ENCODE measurements at regions not wholly inside any gene's neighbourhood (a gene's known extent, or its start where the extent isn't known, plus 50 kb on each side); places are given as distances from the start of the nearest gene placed in this dataset.

DNA sequence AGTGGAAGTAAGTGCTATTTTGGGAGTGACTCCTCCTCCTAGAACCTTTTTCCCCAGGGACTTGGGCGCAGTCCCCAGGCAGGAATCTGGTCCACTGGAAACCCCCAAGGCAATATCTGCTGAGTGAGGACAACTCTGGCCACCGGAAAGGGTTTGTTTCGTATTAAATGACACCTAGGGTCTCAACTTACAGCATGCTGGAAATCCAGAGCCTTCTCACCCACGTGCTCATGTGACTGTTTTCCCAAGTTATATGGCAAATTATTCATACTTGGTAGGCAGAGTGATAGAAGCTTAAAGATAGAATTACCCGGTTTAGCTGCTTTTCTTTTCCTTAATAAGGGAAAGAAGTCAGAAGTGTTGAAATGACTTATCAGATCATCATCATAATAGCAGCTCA is 436.9 kb upstream of the SPRED2 start:
- H3K36me3 ChIP-seq (replicated peaks; ENCODE audit: insufficient read depth, low read depth) = no peaks in the 10 kb centered on the region
- H3K4me1 ChIP-seq (ENCODE audit: insufficient read depth) = peaks cover 3% of the 10 kb centered on the region
- no peaks in the 10 kb centered on the region for H3K9me2 ChIP-seq (replicated peaks; ENCODE audit: insufficient read depth)
- H3K27me3 ChIP-seq = no peaks in the 10 kb centered on the region
- no peaks in the 10 kb centered on the region for H3K79me2 ChIP-seq
- H3K27ac ChIP-seq = no peak overlapping the region
- no peaks in the 10 kb centered on the region for H4K20me1 ChIP-seq (ENCODE audit: insufficient read depth, poor library complexity, severe bottlenecking)
- WGBS (ENCODE audit: low lambda C conversion rate, missing lambda C conversion rate) = 86% methylated on average over 5 of the region's 5 CpGs
- H3K4me3 ChIP-seq = no peak overlapping the region
- TF ChIP-seq EZH2 (IDR thresholded peaks at IDR 0.05; ENCODE audit: borderline replicate concordance) = no peak
- no peak for TF ChIP-seq EZH2phosphoT487 (IDR thresholded peaks at IDR 0.05; ENCODE audit: low read depth, severe bottlenecking, unreplicated experiment)
- no peak overlapping the region for H3K4me2 ChIP-seq
- H2AFZ ChIP-seq = no peak overlapping the region
- no peaks in the 10 kb centered on the region for H3K9me3 ChIP-seq (ENCODE audit: low read depth)
- no peak for DNase-seq (ENCODE audit: low spot score)

DNA sequence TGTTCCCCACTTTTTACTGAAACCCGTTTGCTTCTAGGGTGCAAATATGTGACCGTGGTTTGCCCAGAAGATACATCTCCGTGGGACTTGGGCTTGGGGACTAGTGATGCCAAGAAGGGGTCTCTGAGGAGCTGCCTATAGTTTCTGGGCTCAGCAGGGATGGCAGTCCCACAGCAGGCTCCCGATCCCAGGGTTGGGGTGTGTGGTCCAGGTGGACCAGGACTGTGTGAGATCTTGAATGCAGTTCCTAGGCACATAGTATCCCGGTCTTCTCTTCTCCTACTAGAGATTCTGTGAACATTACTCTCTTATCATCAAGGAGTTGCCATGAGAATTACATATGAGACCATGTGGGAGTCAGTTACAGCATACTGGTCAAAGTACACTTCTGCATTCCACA is 435.8 kb upstream of the SPRED2 start:
- Histone ChIP-seq H3K4me2 (no peak overlapping the region), H2AFZ (no peak overlapping the region), H3K36me3 (replicated peaks; ENCODE audit: insufficient read depth, low read depth) (no peaks in the 10 kb centered on the region), H4K20me1 (ENCODE audit: insufficient read depth, poor library complexity, severe bottlenecking) (no peaks in the 10 kb centered on the region), H3K9me3 (ENCODE audit: low read depth) (no peaks in the 10 kb centered on the region), H3K9me2 (replicated peaks; ENCODE audit: insufficient read depth) (no peaks in the 10 kb centered on the region), H3K27me3 (no peaks in the 10 kb centered on the region), H3K4me1 (ENCODE audit: insufficient read depth) (peaks cover 3% of the 10 kb centered on the region), H3K27ac (no peak overlapping the region), H3K79me2 (no peaks in the 10 kb centered on the region), H3K4me3 (no peak overlapping the region)
- WGBS (ENCODE audit: low lambda C conversion rate, missing lambda C conversion rate) = 85% methylated on average over 5 of the region's 5 CpGs
- peak; percentile 21 for DNase-seq (ENCODE audit: low spot score)
- TF ChIP-seq, protein P1, sequence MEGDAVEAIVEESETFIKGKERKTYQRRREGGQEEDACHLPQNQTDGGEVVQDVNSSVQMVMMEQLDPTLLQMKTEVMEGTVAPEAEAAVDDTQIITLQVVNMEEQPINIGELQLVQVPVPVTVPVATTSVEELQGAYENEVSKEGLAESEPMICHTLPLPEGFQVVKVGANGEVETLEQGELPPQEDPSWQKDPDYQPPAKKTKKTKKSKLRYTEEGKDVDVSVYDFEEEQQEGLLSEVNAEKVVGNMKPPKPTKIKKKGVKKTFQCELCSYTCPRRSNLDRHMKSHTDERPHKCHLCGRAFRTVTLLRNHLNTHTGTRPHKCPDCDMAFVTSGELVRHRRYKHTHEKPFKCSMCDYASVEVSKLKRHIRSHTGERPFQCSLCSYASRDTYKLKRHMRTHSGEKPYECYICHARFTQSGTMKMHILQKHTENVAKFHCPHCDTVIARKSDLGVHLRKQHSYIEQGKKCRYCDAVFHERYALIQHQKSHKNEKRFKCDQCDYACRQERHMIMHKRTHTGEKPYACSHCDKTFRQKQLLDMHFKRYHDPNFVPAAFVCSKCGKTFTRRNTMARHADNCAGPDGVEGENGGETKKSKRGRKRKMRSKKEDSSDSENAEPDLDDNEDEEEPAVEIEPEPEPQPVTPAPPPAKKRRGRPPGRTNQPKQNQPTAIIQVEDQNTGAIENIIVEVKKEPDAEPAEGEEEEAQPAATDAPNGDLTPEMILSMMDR (IDR thresholded peaks at IDR 0.05; ENCODE audit: poor library complexity) = no peak
- no peak for TF ChIP-seq EZH2 (IDR thresholded peaks at IDR 0.05; ENCODE audit: borderline replicate concordance)

DNA sequence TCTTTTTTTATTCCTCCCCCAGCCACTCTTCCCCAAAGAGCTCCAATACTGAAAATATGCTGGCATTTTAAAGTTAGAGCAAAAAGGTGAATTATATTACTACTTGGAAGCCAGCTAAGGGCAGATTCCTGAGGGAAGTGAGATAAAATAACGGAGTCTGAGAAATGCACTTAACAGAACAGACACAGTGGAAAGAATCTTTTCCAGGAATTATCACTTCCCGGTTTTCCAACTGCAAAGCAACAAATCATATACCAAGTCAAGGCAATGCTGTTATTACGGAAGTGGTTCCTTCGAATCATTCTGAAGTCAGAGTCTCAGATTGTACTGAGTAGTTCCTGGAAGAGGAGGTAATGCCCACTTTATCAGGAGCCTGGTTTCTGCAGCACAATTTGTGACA is 435.0 kb upstream of the SPRED2 start:
- H3K4me1 ChIP-seq (ENCODE audit: insufficient read depth) = peaks cover 3% of the 10 kb centered on the region
- 75% methylated on average over 4 of the region's 4 CpGs for WGBS (ENCODE audit: low lambda C conversion rate, missing lambda C conversion rate)
- no peak overlapping the region for H3K4me3 ChIP-seq
- H3K79me2 ChIP-seq = no peaks in the 10 kb centered on the region
- H3K9me2 ChIP-seq (replicated peaks; ENCODE audit: insufficient read depth) = no peaks in the 10 kb centered on the region
- DNase-seq (ENCODE audit: low spot score) = no peak
- H2AFZ ChIP-seq = no peak overlapping the region
- TF ChIP-seq, protein P1 (IDR thresholded peaks at IDR 0.05; ENCODE audit: poor library complexity) = no peak
- TF ChIP-seq EZH2 (IDR thresholded peaks at IDR 0.05; ENCODE audit: borderline replicate concordance) = no peak
- no peak for TF ChIP-seq EZH2phosphoT487 (IDR thresholded peaks at IDR 0.05; ENCODE audit: low read depth, severe bottlenecking, unreplicated experiment)
- no peaks in the 10 kb centered on the region for H3K36me3 ChIP-seq (replicated peaks; ENCODE audit: insufficient read depth, low read depth)
- H3K4me2 ChIP-seq = no peak overlapping the region
- no peaks in the 10 kb centered on the region for H4K20me1 ChIP-seq (ENCODE audit: insufficient read depth, poor library complexity, severe bottlenecking)
- H3K9me3 ChIP-seq (ENCODE audit: low read depth) = no peaks in the 10 kb centered on the region
- no peak overlapping the region for H3K27ac ChIP-seq
- H3K27me3 ChIP-seq = no peaks in the 10 kb centered on the region

DNA sequence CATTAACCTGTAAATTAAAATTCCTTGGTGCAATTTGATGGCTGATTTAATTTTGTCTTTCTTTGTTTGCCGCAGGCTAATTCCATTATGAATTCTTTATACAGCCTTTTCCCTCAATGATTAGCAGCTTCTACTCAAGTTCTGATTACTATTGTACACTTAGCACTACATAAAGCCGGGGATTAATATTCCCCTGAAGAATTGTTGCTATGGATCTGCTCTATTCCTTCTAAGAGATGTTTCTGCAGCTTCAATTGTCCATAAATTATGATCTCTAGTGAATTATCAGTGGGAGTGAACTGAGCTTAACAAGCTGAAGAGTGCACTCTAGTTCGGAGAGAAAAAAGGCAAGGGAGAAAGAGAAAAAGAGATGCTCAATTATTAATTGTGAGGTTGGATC is 433.7 kb upstream of the SPRED2 start:
- no peak for DNase-seq (ENCODE audit: low spot score)
- Histone ChIP-seq H3K27me3 (no peaks in the 10 kb centered on the region), H3K79me2 (no peaks in the 10 kb centered on the region), H2AFZ (no peak overlapping the region), H3K4me3 (no peak overlapping the region), H3K4me1 (ENCODE audit: insufficient read depth) (peaks cover 3% of the 10 kb centered on the region), H3K36me3 (replicated peaks; ENCODE audit: insufficient read depth, low read depth) (no peaks in the 10 kb centered on the region), H4K20me1 (ENCODE audit: insufficient read depth, poor library complexity, severe bottlenecking) (no peaks in the 10 kb centered on the region), H3K9me3 (ENCODE audit: low read depth) (no peaks in the 10 kb centered on the region), H3K27ac (no peak overlapping the region), H3K4me2 (no peak overlapping the region), H3K9me2 (replicated peaks; ENCODE audit: insufficient read depth) (no peaks in the 10 kb centered on the region)
- WGBS (ENCODE audit: low lambda C conversion rate, missing lambda C conversion rate) = 90% methylated on average over 3 of the region's 3 CpGs
- no peak for TF ChIP-seq EZH2 (IDR thresholded peaks at IDR 0.05; ENCODE audit: borderline replicate concordance)
- TF ChIP-seq, protein P1 (IDR thresholded peaks at IDR 0.05; ENCODE audit: poor library complexity) = no peak
- TF ChIP-seq EZH2phosphoT487 (IDR thresholded peaks at IDR 0.05; ENCODE audit: low read depth, severe bottlenecking, unreplicated experiment) = no peak
